Mesenchymal stem cell (in vitro differentiated cells and primary cell): ENCODE measurements at regions not wholly inside any gene's neighbourhood (a gene's known extent, or its start where the extent isn't known, plus 50 kb on each side); places are given as distances from the start of the nearest gene placed in this dataset.

Experiments
- DNase-seq: peaks from one replicate; pipeline ENCODE4 v3.0.0-alpha.2; 2013
- H2AFZ ChIP-seq: one replicate; pipeline ENCODE4 v1.6.1; 2013; ENCODE audit warnings: low read depth, mild to moderate bottlenecking, control low read depth, inconsistent platforms, low read length, moderate library complexity
- H2AK5ac ChIP-seq: 2 replicates; pipeline ENCODE4 v1.6.1; 2013; ENCODE audit warnings: low read length, moderate library complexity, mild to moderate bottlenecking, inconsistent platforms; ENCODE audit not compliant: severe bottlenecking
- H2BK120ac ChIP-seq: one replicate; pipeline ENCODE4 v1.6.1; 2013; ENCODE audit warnings: low read depth, mild to moderate bottlenecking, inconsistent platforms, low read length, moderate library complexity
- H2BK12ac ChIP-seq, 2 experiments: one replicate each; pipeline ENCODE4 v1.6.1; 2013; ENCODE audit warnings: inconsistent platforms in 2 of 2, low read length in 2 of 2, mild to moderate bottlenecking in 2 of 2, moderate library complexity in 2 of 2, control low read depth in 1 of 2
- H2BK15ac ChIP-seq: one replicate; pipeline ENCODE4 v1.6.1; 2013; ENCODE audit warnings: mild to moderate bottlenecking, low read depth, inconsistent platforms; ENCODE audit not compliant: poor library complexity, severe bottlenecking
- H2BK5ac ChIP-seq: 2 replicates; pipeline ENCODE4 v1.6.1; 2013; ENCODE audit warnings: low read depth, mild to moderate bottlenecking, low read length, control low read depth, inconsistent platforms; ENCODE audit not compliant: poor library complexity, severe bottlenecking
- H3K14ac ChIP-seq, 2 experiments: one replicate each; pipeline ENCODE4 v1.6.1; 2013; ENCODE audit warnings: inconsistent platforms in 2 of 2, low read length in 2 of 2, control low read depth in 1 of 2, mild to moderate bottlenecking in 1 of 2, moderate library complexity in 1 of 2
- H3K18ac ChIP-seq, 2 experiments: one replicate each; pipeline ENCODE4 v1.6.1; 2013; ENCODE audit warnings: inconsistent platforms in 2 of 2, low read length in 2 of 2, control low read depth in 1 of 2, low read depth in 1 of 2, mild to moderate bottlenecking in 1 of 2
- H3K23ac ChIP-seq, 2 experiments: one replicate each; pipeline ENCODE4 v1.6.1; 2013; ENCODE audit warnings: inconsistent platforms in 2 of 2, low read length in 2 of 2, mild to moderate bottlenecking in 2 of 2, moderate library complexity in 2 of 2, control low read depth in 1 of 2
- H3K27ac ChIP-seq: 2 replicates; pipeline ENCODE4 v1.5.1; 2013; ENCODE audit warnings: mild to moderate bottlenecking, moderate library complexity, low read length, control low read depth, inconsistent platforms; ENCODE audit not compliant: poor library complexity, severe bottlenecking
- H3K27me3 ChIP-seq, 2 experiments: 2 replicates each; pipeline versions ENCODE4 v1.6.1 to v1.7.0; 2013; ENCODE audit warnings: low read length in 2 of 2, mild to moderate bottlenecking in 2 of 2, moderate library complexity in 2 of 2, control low read depth in 1 of 2, inconsistent platforms in 1 of 2; ENCODE audit not compliant: control insufficient read depth in 1 of 2, insufficient read depth in 1 of 2
- H3K36me3 ChIP-seq, 2 experiments: 2 replicates each; pipeline versions ENCODE4 v1.6.1 to v1.7.0; 2013; ENCODE audit warnings: low read length in 2 of 2, control low read depth in 1 of 2, inconsistent platforms in 1 of 2, low read depth in 1 of 2, mild to moderate bottlenecking in 1 of 2; ENCODE audit not compliant: insufficient read depth in 2 of 2, control insufficient read depth in 1 of 2
- H3K4ac ChIP-seq, 2 experiments: one replicate each; pipeline ENCODE4 v1.6.1; 2013; ENCODE audit warnings: inconsistent platforms in 2 of 2, low read length in 2 of 2, mild to moderate bottlenecking in 2 of 2, moderate library complexity in 2 of 2, control low read depth in 1 of 2, low read depth in 1 of 2
- H3K4me1 ChIP-seq: 2 replicates; pipeline ENCODE4 v1.6.1; 2013; ENCODE audit warnings: low read depth, low read length, control low read depth; ENCODE audit not compliant: control insufficient read depth, insufficient read depth
- H3K4me2 ChIP-seq: 2 replicates; pipeline ENCODE4 v1.6.1; 2013; ENCODE audit warnings: low read length, mild to moderate bottlenecking, inconsistent platforms; ENCODE audit not compliant: poor library complexity, severe bottlenecking
- H3K4me3 ChIP-seq, 2 experiments: 2 replicates each; pipeline versions ENCODE4 v1.5.1 to v1.7.0; 2013; ENCODE audit warnings: low read length in 2 of 2, mild to moderate bottlenecking in 2 of 2, control low read depth in 1 of 2, low read depth in 1 of 2; ENCODE audit not compliant: insufficient read depth in 1 of 2
- H3K79me1 ChIP-seq: replicated peaks from 2 replicates; pipeline ENCODE4 v1.6.1; 2013; ENCODE audit warnings: mild to moderate bottlenecking, control low read depth, low read length, inconsistent platforms; ENCODE audit not compliant: poor library complexity, severe bottlenecking
- H3K9ac ChIP-seq: 2 replicates; pipeline ENCODE4 v1.7.0; 2013; ENCODE audit warnings: mild to moderate bottlenecking, low read length, moderate library complexity
- H3K9me3 ChIP-seq: 2 replicates; pipeline ENCODE4 v1.7.0; 2013; ENCODE audit warnings: mild to moderate bottlenecking, low read length; ENCODE audit not compliant: control insufficient read depth
- H4K8ac ChIP-seq: one replicate; pipeline ENCODE4 v1.6.1; 2013; ENCODE audit warnings: inconsistent platforms, mild to moderate bottlenecking, low read length, moderate library complexity
- H4K91ac ChIP-seq: one replicate; pipeline ENCODE4 v1.6.1; 2013; ENCODE audit warnings: mild to moderate bottlenecking, low read length, inconsistent platforms
- WGBS: methylation state at CpG from one replicate; pipeline ENCODE4 v1.1.7; 2013; ENCODE audit warnings: mixed read lengths; 5-methylcytosine and 5-hydroxymethylcytosine counted together

- H2BK120ac ChIP-seq, result no peak overlapping the region
- 36% methylated on average over 1 of the region's 1 CpG for WGBS
- H3K27me3 ChIP-seq, result no peaks in the 10 kb centered on the region
- no peak overlapping the region for H4K8ac ChIP-seq
- H2BK5ac ChIP-seq, result no peak overlapping the region
- H3K23ac ChIP-seq, result no peak overlapping the region
- H3K36me3 ChIP-seq, result no peaks in the 10 kb centered on the region
- H3K79me1 ChIP-seq, result no peaks in the 10 kb centered on the region
- H3K9me3 ChIP-seq, result no peaks in the 10 kb centered on the region
- H2AFZ ChIP-seq, result no peak overlapping the region
- no peak overlapping the region for H2BK15ac ChIP-seq
- no peak overlapping the region for H2AK5ac ChIP-seq
- H3K4ac ChIP-seq, result no peak overlapping the region
- H2BK12ac ChIP-seq, result no peak overlapping the region
- no peak overlapping the region for H4K91ac ChIP-seq
- peak overlapping the region; percentile 98 for H3K27ac ChIP-seq
- no peak overlapping the region for H3K14ac ChIP-seq
- no peak overlapping the region for H3K4me2 ChIP-seq
- H3K18ac ChIP-seq, result no peak overlapping the region
- no peak overlapping the region for H3K4me3 ChIP-seq
- H3K9ac ChIP-seq, result no peak overlapping the region
- H3K4me1 ChIP-seq, result peaks cover 13% of the 10 kb centered on the region
- no peak for DNase-seq
Measured at GRCh38 chr1:169024800-169025271, 81.7 kb upstream of the ATP1B1 start.

GRCh38 chr1:169025412-169025811, 81.1 kb upstream of the ATP1B1 start:
- Histone ChIP-seq H3K9me3 (no peaks in the 10 kb centered on the region), H2AK5ac (no peak overlapping the region), H3K4me3 (no peak overlapping the region), H2AFZ (no peak overlapping the region), H2BK12ac (no peak overlapping the region), H2BK5ac (peak overlapping the region; percentile 91), H4K8ac (no peak overlapping the region), H3K23ac (no peak overlapping the region), H4K91ac (no peak overlapping the region), H3K4me1 (peaks cover 13% of the 10 kb centered on the region), H3K36me3 (no peaks in the 10 kb centered on the region), H3K4ac (no peak overlapping the region), H2BK15ac (no peak overlapping the region), H3K18ac (no peak overlapping the region), H3K9ac (no peak overlapping the region), H3K27ac (peak overlapping the region; percentile 98), H3K27me3 (no peaks in the 10 kb centered on the region), H2BK120ac (no peak overlapping the region), H3K79me1 (no peaks in the 10 kb centered on the region), H3K14ac (no peak overlapping the region), H3K4me2 (peak overlapping the region; percentile 2)
- DNase-seq, result no peak
- no CpG with 5 or more reads among the region's 1 CpG for WGBS

DNA sequence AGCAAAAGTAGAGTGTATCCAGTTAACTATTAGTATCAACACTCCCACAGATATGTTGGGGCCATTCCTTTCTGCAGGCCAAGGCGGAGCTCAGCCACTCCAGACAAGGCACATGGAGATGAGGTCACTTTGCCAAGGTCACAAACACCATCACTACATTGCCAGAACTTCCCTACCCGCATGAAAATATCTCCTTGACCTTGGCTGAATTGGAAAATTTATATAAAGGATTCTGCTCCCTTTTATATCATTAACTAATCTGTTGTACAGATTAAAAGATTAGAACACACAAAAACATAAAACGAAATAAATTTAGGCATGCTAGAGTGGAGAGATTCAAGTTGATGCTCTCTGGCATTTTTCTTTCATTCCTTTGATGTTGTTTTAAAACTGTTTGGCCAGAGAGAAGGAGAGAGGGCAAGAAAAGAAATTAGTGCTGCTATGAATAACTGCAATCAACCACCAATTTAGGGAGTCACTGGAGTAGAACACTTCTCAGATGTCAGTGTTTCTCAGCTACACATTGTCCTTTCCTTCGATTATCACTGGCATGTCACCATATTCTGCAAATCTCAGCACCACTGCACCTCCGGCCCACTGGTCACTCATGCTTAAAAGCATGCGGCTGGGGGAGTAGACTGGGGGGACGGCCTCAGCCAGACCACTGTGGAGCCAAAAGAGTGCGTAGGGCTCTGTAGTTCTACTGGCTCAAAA, 78.7 kb upstream of the ATP1B1 start:
- Histone ChIP-seq H3K27me3 (no peaks in the 10 kb centered on the region), H3K9me3 (no peaks in the 10 kb centered on the region), H2BK12ac (no peak overlapping the region), H3K79me1 (no peaks in the 10 kb centered on the region), H3K18ac (no peak overlapping the region), H2BK5ac (peak overlapping the region; percentile 2), H2AK5ac (no peak overlapping the region), H3K4ac (no peak overlapping the region), H3K4me2 (no peak overlapping the region), H3K36me3 (no peaks in the 10 kb centered on the region), H3K4me1 (peaks cover 14% of the 10 kb centered on the region), H3K14ac (no peak overlapping the region), H2BK120ac (no peak overlapping the region), H3K9ac (no peak overlapping the region), H3K23ac (no peak overlapping the region), H4K8ac (no peak overlapping the region), H3K4me3 (no peak overlapping the region), H4K91ac (no peak overlapping the region), H2BK15ac (no peak overlapping the region), H3K27ac (peak overlapping the region; percentile 80), H2AFZ (no peak overlapping the region)
- WGBS, result 85% methylated on average over 6 of the region's 8 CpGs
- DNase-seq, result no peak

- Histone ChIP-seq H4K8ac (no peak overlapping the region), H2AK5ac (no peak overlapping the region), H2BK15ac (no peak overlapping the region), H3K27ac (peak overlapping the region; percentile 67), H3K14ac (no peak overlapping the region), H2BK5ac (no peak overlapping the region), H4K91ac (no peak overlapping the region), H2AFZ (no peak overlapping the region), H2BK120ac (no peak overlapping the region), H3K9me3 (peaks cover 8% of the 10 kb centered on the region), H3K79me1 (no peaks in the 10 kb centered on the region), H3K9ac (peak overlapping the region; percentile 27), H3K27me3 (no peaks in the 10 kb centered on the region), H3K23ac (no peak overlapping the region), H3K4ac (no peak overlapping the region), H3K18ac (no peak overlapping the region), H2BK12ac (no peak overlapping the region), H3K4me1 (peaks cover 9% of the 10 kb centered on the region), H3K36me3 (no peaks in the 10 kb centered on the region), H3K4me3 (no peak overlapping the region), H3K4me2 (peak overlapping the region; percentile 46)
- DNase-seq, result no peak
- WGBS, result 57% methylated on average over 5 of the region's 5 CpGs
Measured at GRCh38 chr1:169031566-169032224, 74.8 kb upstream of the ATP1B1 start.
